Activated CD4-positive, alpha-beta T cell treated with anti-CD3 and anti-CD28 coated beads, Interleukin-2, amount 10 ng/mL, durations not matched to agents 7 days and 5 days (primary cell): ENCODE measurements at regions not wholly inside any gene's neighbourhood (a gene's known extent, or its start where the extent isn't known, plus 50 kb on each side); places are given as distances from the start of the nearest gene placed in this dataset.

ENCODE experiments used
- CTCF ChIA-PET: fragments of 350-600 bp; sonication (Branson Sonifier 250); formaldehyde crosslinking; loops from one replicate; lab custom pipeline; 2021; ENCODE audit warnings: antibody characterized with exemption; lab: Charles Lee
- POLR2A ChIA-PET: fragments of 350-600 bp; sonication (Branson Sonifier 250); formaldehyde crosslinking; loops from one replicate; lab custom pipeline; 2021; ENCODE audit warnings: antibody characterized with exemption; lab: Charles Lee
- DNase-seq: peaks from one replicate; pipeline ENCODE4 v3.0.0-alpha.2; 2020
- H3K27ac Mint-ChIP-seq: one replicate; pipeline ENCODE4 v1.8.0; 2021; ENCODE audit warnings: mild to moderate bottlenecking, moderate library complexity, mixed read lengths
- H3K27me3 Mint-ChIP-seq: one replicate; pipeline ENCODE4 v1.8.0; 2021; ENCODE audit warnings: mixed read lengths
- H3K36me3 Mint-ChIP-seq: one replicate; pipeline ENCODE4 v1.8.0; 2021; ENCODE audit warnings: low read depth, mixed read lengths
- H3K4me1 Mint-ChIP-seq: one replicate; pipeline ENCODE4 v1.8.0; 2021; ENCODE audit warnings: mixed read lengths
- H3K4me3 Mint-ChIP-seq: one replicate; pipeline ENCODE4 v1.8.0; 2021; ENCODE audit warnings: mild to moderate bottlenecking, moderate library complexity, mixed read lengths
- H3K9me3 Mint-ChIP-seq: one replicate; pipeline ENCODE4 v1.8.0; 2021; ENCODE audit warnings: mixed read lengths

GRCh38 chrX:4831574-4831973 is 1118.1 kb upstream of the PRKX start:
- Mint-ChIP-seq H3K4me1 (no peaks in the 10 kb centered on the region), H3K27ac (no peak overlapping the region), H3K36me3 (no peaks in the 10 kb centered on the region), H3K27me3 (no peaks in the 10 kb centered on the region), H3K4me3 (no peak overlapping the region), H3K9me3 (no peaks in the 10 kb centered on the region)
- CTCF ChIA-PET, result no interaction called here
- no peak for DNase-seq
- POLR2A ChIA-PET, result no interaction called here

DNA sequence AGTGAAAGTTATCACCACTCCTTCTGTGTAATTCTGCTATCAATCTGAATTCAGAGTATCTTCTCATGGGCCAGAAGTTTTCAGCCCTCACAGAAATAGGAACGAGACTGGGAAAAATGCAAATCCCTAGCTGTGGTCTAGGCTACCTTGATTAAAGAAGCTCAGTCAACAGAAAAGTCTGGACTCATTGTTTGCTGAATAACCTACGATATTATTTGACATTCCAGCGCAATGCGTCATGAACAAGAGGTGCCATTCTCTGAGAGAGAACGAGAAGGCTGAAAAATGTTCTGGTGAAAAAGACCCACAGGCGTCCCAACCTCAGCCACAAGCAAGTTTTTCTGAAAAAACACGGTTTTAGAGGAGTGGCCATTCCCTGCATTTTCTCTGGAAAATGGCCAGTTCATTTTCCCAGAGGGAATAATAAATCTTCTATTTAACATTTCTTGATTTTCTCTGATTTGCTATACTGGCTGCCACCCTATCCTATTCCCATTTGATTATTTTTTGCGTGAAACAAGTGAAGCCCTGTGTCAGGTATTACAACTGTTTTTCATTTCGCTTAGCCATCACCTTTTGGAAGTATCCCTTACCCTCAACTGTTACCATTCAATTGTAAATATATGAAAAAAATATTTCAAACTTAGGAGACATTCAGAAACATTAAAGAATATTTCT is 1117.6 kb upstream of the PRKX start:
- Mint-ChIP-seq H3K4me1 (no peaks in the 10 kb centered on the region), H3K9me3 (no peaks in the 10 kb centered on the region), H3K36me3 (no peaks in the 10 kb centered on the region), H3K4me3 (no peak overlapping the region), H3K27ac (no peak overlapping the region), H3K27me3 (no peaks in the 10 kb centered on the region)
- DNase-seq, result no peak
- CTCF ChIA-PET, result no interaction called here
- POLR2A ChIA-PET, result no interaction called here

- POLR2A ChIA-PET, result no interaction called here
- no peaks in the 10 kb centered on the region for H3K36me3 Mint-ChIP-seq
- CTCF ChIA-PET, result no interaction called here
Measured at GRCh38 chrX:4825550-4825949, 1112.1 kb upstream of the PRKX start.

DNA sequence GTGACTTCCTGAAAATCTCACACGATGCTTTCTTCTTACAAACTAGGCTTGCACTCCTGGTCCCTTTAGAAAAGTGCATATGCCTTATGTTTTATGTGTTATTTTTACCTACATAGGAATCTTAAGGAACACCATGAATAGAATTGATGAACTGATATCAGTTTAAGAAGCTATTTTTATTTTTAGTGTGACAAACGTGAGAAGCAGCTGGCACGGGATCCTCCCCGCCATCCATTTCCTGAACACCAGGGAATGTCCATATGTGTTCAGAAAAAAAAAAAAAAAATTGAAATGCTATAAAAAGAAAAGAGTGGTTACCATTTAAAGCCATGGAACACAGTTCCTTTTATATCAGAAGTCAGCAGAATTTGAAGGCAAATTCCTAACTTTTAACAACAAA is 1096.1 kb upstream of the PRKX start:
- H3K36me3 Mint-ChIP-seq, result no peaks in the 10 kb centered on the region
- no peaks in the 10 kb centered on the region for H3K27me3 Mint-ChIP-seq
- no peaks in the 10 kb centered on the region for H3K4me1 Mint-ChIP-seq
- ChIA-PET POLR2A (no interaction called here), CTCF (no interaction called here)
- H3K27ac Mint-ChIP-seq, result no peak overlapping the region
- DNase-seq, result no peak
- H3K9me3 Mint-ChIP-seq, result no peaks in the 10 kb centered on the region
- no peak overlapping the region for H3K4me3 Mint-ChIP-seq

More at GRCh38 chrX:4825550-4825949, 1112.1 kb upstream of the PRKX start:
- H3K27ac Mint-ChIP-seq, result no peak overlapping the region
- no peaks in the 10 kb centered on the region for H3K4me1 Mint-ChIP-seq
- peaks cover 3% of the 10 kb centered on the region for H3K9me3 Mint-ChIP-seq
- no peak for DNase-seq
- H3K27me3 Mint-ChIP-seq, result no peaks in the 10 kb centered on the region
- H3K4me3 Mint-ChIP-seq, result no peak overlapping the region

GRCh38 chrX:4805502-4805901 is 1092.1 kb upstream of the PRKX start:
- no peaks in the 10 kb centered on the region for H3K4me1 Mint-ChIP-seq
- H3K27me3 Mint-ChIP-seq, result no peaks in the 10 kb centered on the region
- no peaks in the 10 kb centered on the region for H3K9me3 Mint-ChIP-seq
- no peak overlapping the region for H3K27ac Mint-ChIP-seq
- no peak for DNase-seq
- ChIA-PET POLR2A (no interaction called here), CTCF (no interaction called here)
- H3K36me3 Mint-ChIP-seq, result no peaks in the 10 kb centered on the region
- no peak overlapping the region for H3K4me3 Mint-ChIP-seq

DNA sequence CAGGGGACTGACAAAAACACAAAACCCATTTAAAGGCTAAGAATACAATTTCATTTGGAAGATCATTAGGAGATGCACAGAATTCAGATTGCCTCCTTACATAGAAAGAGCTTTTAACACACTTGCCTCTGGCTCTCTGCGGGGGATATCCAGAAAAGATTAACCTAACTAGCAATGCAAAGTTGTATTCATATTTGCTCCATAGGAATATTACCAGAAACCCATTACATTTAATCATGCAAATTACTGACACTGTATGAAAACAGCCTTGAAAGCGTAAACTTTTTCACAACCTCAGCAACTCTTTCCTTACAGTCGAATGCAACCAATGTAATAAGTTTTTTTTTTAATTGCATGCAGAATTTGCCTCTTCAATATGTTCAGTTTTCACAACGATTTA is 1087.3 kb upstream of the PRKX start:
- no peak for DNase-seq
- Mint-ChIP-seq H3K27ac (no peak overlapping the region), H3K4me1 (no peaks in the 10 kb centered on the region), H3K9me3 (no peaks in the 10 kb centered on the region), H3K4me3 (no peak overlapping the region), H3K36me3 (no peaks in the 10 kb centered on the region), H3K27me3 (no peaks in the 10 kb centered on the region)
- ChIA-PET POLR2A (no interaction called here), CTCF (no interaction called here)

GRCh38 chrX:4787971-4788370 is 1074.5 kb upstream of the PRKX start:
- POLR2A ChIA-PET, result no interaction called here
- no peaks in the 10 kb centered on the region for H3K27me3 Mint-ChIP-seq
- no peak overlapping the region for H3K27ac Mint-ChIP-seq
- H3K4me3 Mint-ChIP-seq, result no peak overlapping the region
- DNase-seq, result no peak
- H3K36me3 Mint-ChIP-seq, result no peaks in the 10 kb centered on the region
- no peaks in the 10 kb centered on the region for H3K4me1 Mint-ChIP-seq
- CTCF ChIA-PET, result no interaction called here
- no peaks in the 10 kb centered on the region for H3K9me3 Mint-ChIP-seq

DNA sequence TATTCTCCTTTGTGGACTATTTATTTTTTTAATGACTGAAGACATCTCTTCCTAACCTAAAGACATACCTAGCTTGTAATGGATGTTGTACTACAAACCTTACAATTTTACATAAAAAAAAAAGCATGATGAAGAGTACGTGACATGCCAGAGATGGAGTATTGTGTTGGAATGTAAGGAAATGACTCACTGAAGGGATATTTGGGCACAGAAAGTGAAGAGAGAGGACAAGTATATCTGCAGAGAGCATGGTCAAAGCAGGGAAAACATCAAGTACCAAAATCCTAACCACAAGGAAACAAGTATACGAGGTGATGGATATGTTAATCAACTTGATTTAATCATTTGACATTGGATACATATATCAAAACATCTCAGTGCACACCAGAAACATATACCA is 1051.4 kb upstream of the PRKX start:
- CTCF ChIA-PET, result no interaction called here
- H3K4me1 Mint-ChIP-seq, result no peaks in the 10 kb centered on the region
- H3K9me3 Mint-ChIP-seq, result no peaks in the 10 kb centered on the region
- POLR2A ChIA-PET, result no interaction called here
- H3K4me3 Mint-ChIP-seq, result no peak overlapping the region
- H3K27ac Mint-ChIP-seq, result no peak overlapping the region
- no peak for DNase-seq
- H3K27me3 Mint-ChIP-seq, result no peaks in the 10 kb centered on the region
- H3K36me3 Mint-ChIP-seq, result no peaks in the 10 kb centered on the region

DNA sequence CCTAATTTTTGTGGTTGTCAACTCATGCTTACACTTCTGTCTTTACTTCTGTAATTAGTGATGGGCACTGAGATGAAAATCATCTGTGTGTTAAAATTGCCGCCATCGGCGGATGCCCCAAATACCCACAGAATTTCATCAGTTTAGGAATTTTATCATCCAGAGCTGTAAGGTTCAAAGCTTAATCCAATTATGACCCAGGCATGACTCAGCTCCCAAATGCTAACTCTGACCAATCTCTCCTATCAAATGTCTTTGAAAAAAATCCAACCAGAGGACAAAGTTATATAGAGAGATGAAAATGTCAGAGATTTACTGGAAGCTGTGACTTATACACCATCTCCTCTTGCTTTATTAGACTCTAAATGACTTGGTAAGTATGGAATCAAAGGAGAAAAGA is 1048.7 kb upstream of the PRKX start:
- DNase-seq, result no peak
- H3K4me1 Mint-ChIP-seq, result no peaks in the 10 kb centered on the region
- H3K36me3 Mint-ChIP-seq, result no peaks in the 10 kb centered on the region
- no peak overlapping the region for H3K27ac Mint-ChIP-seq
- ChIA-PET POLR2A (no interaction called here), CTCF (no interaction called here)
- no peaks in the 10 kb centered on the region for H3K27me3 Mint-ChIP-seq
- no peaks in the 10 kb centered on the region for H3K9me3 Mint-ChIP-seq
- H3K4me3 Mint-ChIP-seq, result no peak overlapping the region

DNA sequence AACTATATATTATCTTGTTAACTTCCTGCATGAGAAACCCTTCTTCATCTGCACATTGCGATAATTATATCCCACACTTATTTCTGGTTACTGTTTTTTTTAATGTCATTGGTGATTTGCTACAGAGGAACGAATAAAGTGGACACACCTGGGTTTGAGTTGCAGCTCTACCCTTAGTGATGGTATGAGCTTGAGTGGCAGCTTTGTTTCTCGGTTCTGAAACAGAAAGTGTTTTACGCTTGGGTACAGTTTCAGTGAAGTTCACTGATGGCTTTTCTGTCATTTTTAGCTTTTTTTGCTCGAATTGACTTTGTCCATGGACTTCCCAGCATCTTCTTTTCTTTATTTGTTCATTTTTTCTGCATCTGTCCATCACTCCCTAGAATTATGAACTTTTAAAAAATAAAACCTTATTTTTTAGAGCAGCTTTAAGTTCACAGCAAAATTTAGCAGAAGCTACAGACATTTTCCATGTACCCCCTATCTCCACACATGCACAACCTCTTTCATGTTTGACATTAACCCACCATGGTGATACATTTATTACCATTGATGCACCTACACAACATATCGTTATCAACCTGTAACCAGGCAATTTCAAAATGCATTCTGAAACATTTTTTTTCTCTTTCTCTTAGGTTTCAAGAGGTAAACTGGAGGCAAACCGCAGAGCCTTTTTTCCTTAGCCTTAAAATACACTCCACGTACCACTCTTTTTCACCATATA is 1041.6 kb upstream of the PRKX start:
- Mint-ChIP-seq H3K4me3 (no peak overlapping the region), H3K4me1 (no peaks in the 10 kb centered on the region), H3K27me3 (no peaks in the 10 kb centered on the region), H3K27ac (no peak overlapping the region), H3K9me3 (no peaks in the 10 kb centered on the region), H3K36me3 (no peaks in the 10 kb centered on the region)
- no peak for DNase-seq
- ChIA-PET CTCF (no interaction called here), POLR2A (no interaction called here)

- no peaks in the 10 kb centered on the region for H3K36me3 Mint-ChIP-seq
- ChIA-PET CTCF (no interaction called here), POLR2A (no interaction called here)
- no peak overlapping the region for H3K27ac Mint-ChIP-seq
- H3K27me3 Mint-ChIP-seq, result no peaks in the 10 kb centered on the region
- no peak for DNase-seq
- peaks cover 2% of the 10 kb centered on the region for H3K9me3 Mint-ChIP-seq
- H3K4me1 Mint-ChIP-seq, result no peaks in the 10 kb centered on the region
- no peak overlapping the region for H3K4me3 Mint-ChIP-seq
Measured at GRCh38 chrX:4741024-4741423, 1027.6 kb upstream of the PRKX start.

- Mint-ChIP-seq H3K4me3 (no peak overlapping the region), H3K4me1 (no peaks in the 10 kb centered on the region), H3K27ac (no peak overlapping the region), H3K27me3 (no peaks in the 10 kb centered on the region), H3K9me3 (peaks cover 2% of the 10 kb centered on the region), H3K36me3 (no peaks in the 10 kb centered on the region)
- CTCF ChIA-PET, result no interaction called here
- no peak for DNase-seq
- POLR2A ChIA-PET, result no interaction called here
Measured at GRCh38 chrX:4735299-4735698, 1021.9 kb upstream of the PRKX start.

DNA sequence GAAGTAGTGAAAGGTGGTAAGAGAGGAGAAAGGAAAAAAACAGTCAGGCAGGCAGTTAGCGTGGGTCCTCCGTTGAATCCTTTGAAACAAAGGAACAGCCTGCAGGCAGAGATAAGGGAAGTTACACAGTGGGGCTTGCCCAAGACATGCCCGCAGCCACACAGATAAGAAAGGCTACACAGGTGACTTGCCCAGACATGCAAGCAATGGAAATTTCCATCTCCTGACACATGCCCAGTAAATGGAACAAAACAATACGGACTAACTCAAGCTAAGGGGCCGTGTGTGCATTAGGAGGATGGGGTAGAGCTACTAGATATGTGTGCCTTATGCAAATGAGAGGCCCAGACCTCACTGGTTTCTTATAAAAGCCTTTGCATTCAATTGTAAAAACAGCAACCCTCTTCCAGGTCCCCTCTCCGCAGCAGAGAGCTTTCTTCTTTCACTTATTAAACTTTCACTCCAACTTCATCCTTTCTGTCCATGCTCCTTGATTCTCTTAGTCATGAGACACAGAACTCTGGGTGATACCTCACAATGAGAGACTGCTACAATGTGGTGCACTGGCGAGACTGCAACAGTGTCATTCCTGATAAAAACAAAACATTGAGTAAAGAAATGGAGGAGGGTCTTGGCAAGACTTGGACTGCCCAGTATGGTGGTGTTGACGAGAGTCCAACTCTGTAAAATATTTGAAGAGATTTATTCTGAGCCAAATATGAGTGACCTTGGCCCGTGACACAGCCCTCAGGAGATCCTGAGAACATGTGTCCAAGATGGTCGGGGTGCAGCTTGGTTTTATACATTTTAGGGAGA is 997.4 kb upstream of the PRKX start:
- ChIA-PET CTCF (no interaction called here), POLR2A (no interaction called here)
- no peak for DNase-seq
- Mint-ChIP-seq H3K36me3 (no peaks in the 10 kb centered on the region), H3K27ac (no peak overlapping the region), H3K4me1 (peaks cover 2% of the 10 kb centered on the region), H3K9me3 (no peaks in the 10 kb centered on the region), H3K27me3 (no peaks in the 10 kb centered on the region), H3K4me3 (no peak overlapping the region)
